AG09319 (cell line): ENCODE measurements at regions not wholly inside any gene's neighbourhood (a gene's known extent, or its start where the extent isn't known, plus 50 kb on each side); places are given as distances from the start of the nearest gene placed in this dataset.

ENCODE experiments used
- DNase-seq: peaks from one replicate; pipeline ENCODE4 v3.0.0-alpha.2; 2010; ENCODE audit warnings: low read depth; ENCODE audit errors: extremely low read depth
- CTCF ChIP-seq: IDR thresholded peaks from 2 replicates; pipeline ENCODE4 v1.5.1; 2011; ENCODE audit warnings: low read depth, mild to moderate bottlenecking, inconsistent platforms, low read length, moderate library complexity

- no peak for TF ChIP-seq CTCF
- peak; percentile 75 for DNase-seq
Measured at GRCh38 chr4:100738196-100739165, 220.7 kb upstream of the EMCN start.

GRCh38 chr4:100736641-100737451 is 219.0 kb upstream of the EMCN start:
- no peak for TF ChIP-seq CTCF
- peak; percentile 60 for DNase-seq

- TF ChIP-seq CTCF: no peak
- DNase-seq: no peak
Measured at GRCh38 chr4:100728861-100729260, 211.0 kb upstream of the EMCN start.

- no peak for DNase-seq
- no peak for TF ChIP-seq CTCF
Measured at GRCh38 chr4:100722866-100723459, 205.1 kb upstream of the EMCN start.

- no peak for TF ChIP-seq CTCF
- DNase-seq: no peak
Measured at GRCh38 chr4:100722133-100722532, 204.3 kb upstream of the EMCN start.

- no peak for TF ChIP-seq CTCF
- DNase-seq: no peak
Measured at GRCh38 chr4:100721490-100721889, 203.7 kb upstream of the EMCN start.
